ENCODE measurements at regions not wholly inside any gene's neighbourhood (a gene's known extent, or its start where the extent isn't known, plus 50 kb on each side); places are given as distances from the start of the nearest gene placed in this dataset.
A peak's percentile ranks its signal among the peaks of the same experiment; 100 is the strongest.
"Not testable (repeated sequence)": the region's sequence is repeated elsewhere in the genome, so short reads cannot be mapped to it uniquely, and the experiment has no call there.

DNA sequence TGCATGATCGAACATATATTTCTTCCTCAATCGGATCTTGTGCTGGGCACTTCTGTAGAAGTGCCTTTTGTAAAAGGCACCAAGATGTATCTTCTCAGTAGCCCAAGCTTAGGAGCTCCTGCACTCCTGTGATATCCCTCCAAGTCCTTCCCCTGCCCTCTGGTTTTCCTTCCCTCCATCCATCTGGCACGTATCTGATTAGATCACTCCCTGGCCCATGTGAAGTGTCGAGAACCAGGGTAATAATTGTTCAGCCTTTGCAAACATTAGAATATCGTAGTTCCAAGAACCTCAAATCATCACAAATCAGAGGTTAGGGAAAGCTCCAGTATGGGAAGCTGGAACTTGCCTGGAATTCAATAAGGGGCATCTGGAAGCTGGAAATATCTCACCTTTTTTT is 221.1 kb upstream of the AUTS2 start:
- DNase-seq (ENCODE audit: low spot score), result no peak

DNA sequence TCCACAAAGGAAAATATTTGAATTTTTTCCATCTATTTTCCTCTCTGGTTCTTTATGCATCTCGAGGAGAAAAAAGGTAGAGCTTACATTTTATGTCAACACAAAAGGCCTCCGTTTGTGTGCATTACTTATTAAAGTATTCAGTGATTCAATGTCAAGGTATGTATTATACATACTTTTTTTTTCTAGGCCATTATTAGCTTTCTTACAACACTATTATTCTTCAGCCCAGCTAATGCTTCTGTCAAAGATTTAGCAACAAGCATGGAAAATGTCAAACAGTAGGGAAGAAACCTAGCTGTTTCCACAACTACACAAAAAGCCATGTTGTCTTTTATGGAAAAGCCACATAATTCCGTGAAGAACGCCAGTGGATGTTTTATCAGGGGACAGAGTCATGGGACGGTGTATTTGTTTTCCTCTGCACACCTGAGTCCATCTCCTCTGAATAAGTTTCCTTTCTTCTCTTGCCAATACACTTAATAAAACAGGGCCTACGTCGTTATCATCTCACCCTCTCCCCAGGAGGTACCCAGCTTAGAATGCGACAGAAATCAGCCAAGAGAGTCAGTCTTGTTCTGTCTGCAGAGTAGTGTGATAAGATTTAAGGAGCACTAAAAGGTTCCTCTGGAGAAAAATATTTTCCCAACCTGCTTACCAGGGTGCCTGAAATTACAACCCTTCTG is 209.7 kb upstream of the AUTS2 start:
- DNase-seq (ENCODE audit: low spot score), result no peak

DNA sequence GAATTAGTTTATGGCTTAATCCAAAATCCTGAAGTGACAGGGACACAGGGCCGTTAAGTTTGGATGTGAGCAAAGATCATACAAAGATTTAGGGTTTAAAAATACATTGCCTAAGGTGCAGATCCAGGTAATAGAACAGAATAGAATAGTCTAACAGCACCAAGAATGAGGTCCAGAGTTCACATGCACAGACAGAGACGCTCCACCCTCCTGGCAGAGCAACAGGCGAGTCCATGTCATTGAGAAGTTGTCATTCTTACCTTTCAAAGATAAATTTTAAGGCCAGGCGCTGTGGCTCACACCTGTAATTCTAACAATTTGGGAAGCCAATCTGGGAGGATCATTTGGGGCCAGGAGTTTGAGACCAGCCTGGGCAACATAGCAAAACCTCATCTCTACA is 209.1 kb upstream of the AUTS2 start:
- DNase-seq (ENCODE audit: low spot score), result no peak

DNA sequence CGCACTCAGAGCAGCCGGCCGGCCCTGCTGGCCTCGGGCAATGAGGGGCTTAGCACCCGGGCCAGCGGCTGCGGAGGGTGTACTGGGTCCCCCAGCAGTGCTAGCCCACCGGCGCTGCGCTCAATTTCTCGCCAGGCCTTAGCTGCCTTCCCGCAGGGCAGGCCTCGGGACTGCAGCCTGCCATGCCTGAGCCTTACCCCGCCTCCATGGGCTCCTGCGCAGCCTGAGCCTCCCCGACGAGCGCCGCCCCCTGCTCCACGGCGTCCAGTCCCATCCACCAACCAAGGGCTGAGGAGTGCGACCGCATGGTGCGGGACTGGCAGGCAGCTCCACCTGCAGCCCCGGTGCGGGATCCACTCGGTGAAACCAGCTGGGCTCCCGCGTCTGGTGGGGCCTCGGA is 204.4 kb upstream of the AUTS2 start:
- not testable (repeated sequence) for DNase-seq (ENCODE audit: low spot score)

GRCh38 chr7:69395061-69395714 is 203.1 kb upstream of the AUTS2 start:
- peak; percentile 53 for DNase-seq (ENCODE audit: low spot score)

DNA sequence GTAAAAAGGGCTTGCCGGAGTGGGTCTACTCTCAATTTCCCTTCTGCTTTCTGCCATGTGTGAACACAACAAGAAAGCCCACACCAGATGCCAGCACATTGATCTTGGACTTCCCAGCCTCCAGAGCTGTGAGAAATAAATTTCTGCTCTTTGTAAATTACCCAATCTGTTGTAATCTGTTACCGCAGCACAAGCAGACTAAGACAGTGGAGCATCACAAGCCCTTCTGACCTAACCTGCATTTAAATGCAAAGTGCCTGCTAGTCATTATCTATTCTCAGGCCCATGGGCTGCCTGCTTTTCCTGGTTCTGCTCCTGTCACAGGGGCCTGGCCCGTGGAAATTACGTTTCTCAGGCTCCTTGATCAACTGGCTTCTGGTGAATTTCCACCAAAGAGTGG is 199.3 kb upstream of the AUTS2 start:
- DNase-seq (ENCODE audit: low spot score), result no peak

- peak; percentile 25 for DNase-seq (ENCODE audit: low spot score)
Measured at GRCh38 chr7:69399401-69399800, 198.9 kb upstream of the AUTS2 start.

DNA sequence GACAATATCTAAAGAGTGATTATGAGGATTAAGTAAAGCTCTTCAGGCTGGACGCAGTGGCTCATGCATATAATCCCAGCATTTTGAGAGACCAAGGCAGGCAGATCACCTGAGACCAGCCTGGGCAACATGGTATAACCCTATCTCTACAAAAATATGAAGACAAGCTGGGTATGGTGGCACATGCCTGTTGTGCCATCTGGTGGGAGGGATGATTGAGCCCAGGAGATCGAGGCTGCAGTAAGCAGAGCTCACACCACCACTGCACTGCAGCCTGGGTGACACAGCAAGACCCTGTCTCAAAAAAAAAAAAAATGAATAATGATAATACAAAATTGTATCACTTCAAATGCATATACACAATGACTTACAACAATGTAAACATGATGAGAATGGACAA is 195.6 kb upstream of the AUTS2 start:
- no peak for DNase-seq (ENCODE audit: low spot score)

- no peak for DNase-seq (ENCODE audit: low spot score)
Measured at GRCh38 chr7:69403169-69403568, 195.1 kb upstream of the AUTS2 start.

DNA sequence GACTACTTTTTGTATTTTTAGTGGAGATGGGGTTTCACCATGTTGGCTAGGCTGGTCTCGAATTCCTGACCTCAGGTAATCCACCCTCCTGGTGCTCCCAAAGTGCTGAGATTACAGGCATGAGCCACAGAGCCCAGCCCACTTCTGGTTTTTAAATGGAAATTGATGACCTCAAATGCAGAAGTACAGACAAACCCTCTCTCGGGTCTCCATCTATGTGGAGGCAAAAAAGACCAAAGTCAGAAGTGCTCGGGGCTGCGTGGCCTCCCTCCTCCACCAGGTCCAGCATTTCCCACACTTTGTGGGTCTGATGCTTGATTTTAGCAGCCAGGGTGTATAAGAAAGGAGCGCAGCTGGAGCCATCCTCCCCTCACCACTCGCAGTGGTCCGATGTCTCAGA is 187.3 kb upstream of the AUTS2 start:
- DNase-seq (ENCODE audit: low spot score), result no peak

GRCh38 chr7:69411466-69411865 is 186.8 kb upstream of the AUTS2 start:
- DNase-seq (ENCODE audit: low spot score), result no peak

- peak; percentile 39 for DNase-seq (ENCODE audit: low spot score)
Measured at GRCh38 chr7:69412331-69413146, 185.7 kb upstream of the AUTS2 start.

DNA sequence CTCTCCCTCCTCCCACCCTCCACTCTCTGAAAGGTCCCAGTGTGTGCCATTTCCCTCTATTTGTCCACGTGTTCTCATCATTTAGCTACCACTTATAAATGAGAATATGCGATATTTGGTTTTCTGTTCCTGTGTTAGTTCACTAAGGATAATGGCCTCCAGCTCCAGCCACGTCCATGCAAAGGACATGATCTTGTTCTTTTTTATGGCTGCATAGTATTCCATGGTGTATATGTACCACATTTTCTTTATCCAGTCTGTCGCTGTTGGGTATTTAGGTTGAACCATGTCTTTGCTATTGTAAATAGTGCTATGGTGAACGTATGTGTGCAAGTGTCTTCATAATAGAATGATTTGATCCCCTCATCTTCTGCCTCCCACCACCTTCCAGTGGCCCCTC is 183.7 kb upstream of the AUTS2 start:
- no peak for DNase-seq (ENCODE audit: low spot score)

DNA sequence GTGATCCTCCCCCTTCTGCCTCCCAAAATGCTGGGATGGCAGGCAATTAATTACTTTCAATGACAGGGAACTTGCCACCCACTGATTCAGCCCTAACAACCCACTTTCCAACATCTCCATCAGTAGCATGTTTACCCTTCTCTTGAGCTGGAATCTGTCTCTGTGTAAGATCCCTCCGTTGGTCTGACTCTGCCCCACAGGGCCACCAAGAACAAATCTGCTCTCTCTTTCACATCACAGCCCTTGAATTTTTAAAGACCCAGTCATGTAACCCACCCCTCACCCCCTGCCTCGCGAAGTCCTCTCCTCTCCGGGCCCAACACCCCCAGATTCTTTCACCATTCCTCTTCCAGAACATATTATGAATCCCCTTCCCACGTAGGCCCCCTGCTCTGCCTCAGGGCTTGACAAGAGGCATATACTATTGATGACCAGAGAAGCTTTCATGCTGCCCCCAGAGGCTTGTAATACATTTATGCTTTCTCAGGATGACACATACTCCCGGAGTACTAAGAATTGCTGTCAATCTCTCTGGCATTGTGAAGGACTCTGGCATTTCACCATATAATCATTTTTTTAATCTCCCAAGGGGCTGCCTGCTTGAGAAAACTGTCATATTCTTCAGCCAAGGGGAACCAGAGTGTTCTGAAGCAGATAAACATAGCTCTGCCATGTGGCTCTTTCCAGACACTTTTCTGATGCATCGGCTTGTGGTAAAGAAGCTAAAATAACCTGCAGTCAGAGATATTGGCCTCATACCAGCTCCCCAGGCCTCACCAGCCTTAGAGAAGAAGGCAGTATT is 179.2 kb upstream of the AUTS2 start:
- DNase-seq (ENCODE audit: low spot score), result no peak

DNA sequence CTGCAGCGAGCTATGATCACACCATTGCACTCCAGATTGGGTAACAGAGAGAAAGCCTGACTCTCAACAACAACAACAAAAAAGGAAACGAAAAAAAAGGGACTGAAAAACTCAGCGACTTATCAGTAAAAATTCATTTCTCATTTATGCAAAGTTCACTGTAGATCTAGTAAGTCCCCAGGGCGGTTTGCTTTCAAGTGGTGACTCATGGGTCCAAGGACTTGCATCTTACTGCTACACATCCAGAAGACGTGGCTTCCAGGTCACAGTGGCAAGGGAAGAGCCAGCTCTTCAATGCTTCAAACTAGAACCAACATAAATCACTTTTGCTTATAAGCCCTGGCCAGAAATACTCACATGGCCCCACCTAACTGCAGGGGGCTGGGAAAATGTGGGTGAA is 178.3 kb upstream of the AUTS2 start:
- DNase-seq (ENCODE audit: low spot score), result no peak

DNA sequence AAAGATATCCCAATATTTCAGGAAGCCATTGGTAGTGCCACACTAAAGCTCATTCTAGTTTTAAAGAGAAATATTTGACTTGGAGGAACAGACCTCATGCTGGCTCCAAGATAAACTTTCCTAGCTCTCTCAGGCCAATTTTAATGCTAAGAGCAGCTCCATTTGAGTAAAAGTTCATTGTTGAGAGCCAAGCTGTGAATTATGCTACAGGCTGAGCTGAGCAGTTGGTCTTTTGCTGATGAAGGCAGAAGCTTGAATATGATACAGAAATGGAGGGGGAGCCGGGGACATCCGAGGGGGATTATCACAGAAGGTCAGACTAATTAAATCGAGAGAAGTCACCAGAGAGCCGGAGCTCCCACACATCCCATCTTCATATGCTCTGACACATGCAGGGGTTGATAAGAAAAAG is 175.7 kb upstream of the AUTS2 start:
- no peak for DNase-seq (ENCODE audit: low spot score)

GRCh38 chr7:69426705-69427104 is 171.6 kb upstream of the AUTS2 start:
- DNase-seq (ENCODE audit: low spot score), result no peak

DNA sequence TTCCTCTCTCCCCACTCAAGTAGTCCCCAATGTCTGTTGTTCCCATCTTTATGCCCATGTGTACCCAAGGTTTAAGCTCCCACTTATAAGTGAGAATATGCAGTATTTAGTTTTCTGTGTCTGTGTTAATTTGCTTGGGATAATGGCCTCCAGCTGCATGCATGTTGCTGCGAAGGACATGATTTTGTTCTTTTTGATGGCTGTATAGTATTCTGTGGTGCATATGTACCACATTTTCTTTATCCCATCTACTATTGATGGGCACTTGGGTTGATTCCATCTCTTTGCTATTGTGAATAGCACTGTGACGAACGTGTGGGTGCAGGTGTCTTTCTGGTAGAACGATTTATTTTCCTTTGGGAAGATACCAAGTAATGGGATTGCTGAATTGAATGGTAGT is 170.2 kb upstream of the AUTS2 start:
- DNase-seq (ENCODE audit: low spot score), result no peak

GRCh38 chr7:69429911-69430383 is 168.3 kb upstream of the AUTS2 start:
- peak; percentile 3 for DNase-seq (ENCODE audit: low spot score)

DNA sequence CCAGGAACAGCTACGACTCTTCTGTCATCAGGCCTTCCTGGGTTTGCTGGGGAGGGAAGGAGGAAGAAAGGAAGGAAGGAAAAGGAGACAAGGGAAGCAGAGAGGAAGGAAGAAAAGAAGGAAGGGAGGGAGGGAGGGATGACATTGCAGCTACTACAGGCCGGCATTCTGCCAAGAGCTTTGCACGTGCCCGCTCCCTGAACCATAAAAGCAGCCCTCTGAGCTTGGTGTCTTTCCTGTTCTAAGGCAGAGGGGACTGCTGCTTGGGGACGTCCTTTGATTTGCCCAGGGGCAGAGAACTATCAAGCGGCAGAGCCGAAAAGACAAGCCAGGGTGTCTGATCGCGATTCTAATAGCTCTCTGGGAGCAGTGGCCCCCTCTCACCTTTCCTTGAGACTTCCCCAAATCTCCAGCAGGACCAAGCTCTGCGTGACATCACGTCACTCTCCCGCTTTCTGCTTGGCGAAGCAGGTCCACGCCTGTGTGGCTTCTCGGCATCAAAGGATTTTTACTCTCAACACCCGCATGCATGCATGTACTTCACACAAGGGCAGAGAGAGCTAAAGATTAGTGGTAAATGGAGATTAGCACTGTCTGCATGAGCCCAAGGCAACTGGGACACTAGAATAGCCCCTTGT is 167.8 kb upstream of the AUTS2 start:
- DNase-seq (ENCODE audit: low spot score), result peak; percentile 19

GRCh38 chr7:69431626-69432025 is 166.6 kb upstream of the AUTS2 start:
- no peak for DNase-seq (ENCODE audit: low spot score)

DNA sequence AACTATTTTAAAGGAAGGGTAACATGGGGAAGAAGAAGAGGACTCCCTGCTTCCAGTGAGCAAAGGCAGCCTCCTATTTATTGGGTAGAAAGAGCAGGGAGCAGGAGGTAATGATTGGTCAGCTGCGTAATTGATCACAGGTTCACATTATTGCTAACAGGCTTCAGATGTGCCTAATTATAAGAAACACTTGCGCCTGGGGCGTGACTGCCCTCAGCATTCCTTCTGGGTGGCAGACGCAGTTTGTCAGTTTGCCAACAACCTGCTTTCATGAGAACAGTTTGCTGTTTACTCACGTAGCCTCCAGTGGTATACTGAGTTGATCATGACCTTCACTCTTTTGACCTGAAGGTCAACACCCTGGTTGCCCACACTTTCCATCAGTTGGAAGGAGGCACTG is 166.0 kb upstream of the AUTS2 start:
- not testable (repeated sequence) for DNase-seq (ENCODE audit: low spot score)

All from kidney tubule cell (primary cell).